GM23338 (cell line): ENCODE measurements at regions not wholly inside any gene's neighbourhood (a gene's known extent, or its start where the extent isn't known, plus 50 kb on each side); places are given as distances from the start of the nearest gene placed in this dataset.

Experiments
- ATAC-seq: fragments of 200-7000 bp; cut with Tn5 transposase; 3 replicates; pipeline ENCODE4 v1.9.1; 2020
- DNase-seq: peaks from one replicate; pipeline ENCODE4 v3.0.0-alpha.2; 2015; ENCODE audit warnings: low spot score
- H2AFZ ChIP-seq: fragments of 200-600 bp; sonication (generic); 2 replicates; pipeline ENCODE4 v1.8.0; 2016; ENCODE audit warnings: antibody characterized with exemption, mild to moderate bottlenecking, moderate library complexity
- H3F3A ChIP-seq: fragments of 200-600 bp; sonication (generic); replicated peaks from 2 replicates; pipeline ENCODE4 v1.8.0; 2017; ENCODE audit warnings: antibody characterized with exemption, mixed run types, low read depth
- H3K27ac ChIP-seq: fragments of 200-600 bp; sonication (generic); 2 replicates; pipeline ENCODE4 v1.6.1; 2016; ENCODE audit warnings: low read depth
- H3K27me3 ChIP-seq: fragments of 200-600 bp; sonication (generic); 2 replicates; pipeline ENCODE4 v1.8.0; 2016; ENCODE audit warnings: mild to moderate bottlenecking, mixed run types, moderate library complexity; ENCODE audit not compliant: insufficient read depth
- H3K36me3 ChIP-seq: fragments of 200-600 bp; sonication (generic); 2 replicates; pipeline ENCODE4 v1.8.0; 2016; ENCODE audit warnings: mild to moderate bottlenecking; ENCODE audit not compliant: insufficient read depth
- H3K4me1 ChIP-seq: fragments of 200-600 bp; sonication (generic); 2 replicates; pipeline ENCODE4 v1.8.0; 2016; ENCODE audit warnings: mild to moderate bottlenecking, moderate library complexity; ENCODE audit not compliant: insufficient read depth
- H3K4me2 ChIP-seq: fragments of 200-600 bp; sonication (generic); 2 replicates; pipeline ENCODE4 v1.7.1; 2017; ENCODE audit warnings: mixed run types
- H3K4me3 ChIP-seq: fragments of 200-600 bp; sonication (generic); 2 replicates; pipeline ENCODE4 v1.6.1; 2016; ENCODE audit warnings: mixed run types
- H3K79me2 ChIP-seq: fragments of 200-600 bp; sonication (generic); replicated peaks from 2 replicates; pipeline ENCODE4 v1.8.0; 2017; ENCODE audit warnings: mild to moderate bottlenecking; ENCODE audit not compliant: insufficient read depth
- H3K9me2 ChIP-seq: fragments of 200-600 bp; sonication (generic); 2 replicates; pipeline ENCODE4 v1.8.0; 2017; ENCODE audit not compliant: insufficient read depth
- H4K20me1 ChIP-seq: fragments of 200-600 bp; sonication (generic); replicated peaks from 2 replicates; pipeline ENCODE4 v1.8.0; 2017; ENCODE audit warnings: mild to moderate bottlenecking; ENCODE audit not compliant: insufficient read depth
- H3K27ac Mint-ChIP-seq: 2 replicates; pipeline ENCODE4 v1.8.0; 2020; ENCODE audit warnings: inconsistent platforms, mild to moderate bottlenecking, moderate library complexity, mixed read lengths
- H3K27me3 Mint-ChIP-seq: 3 replicates; pipeline ENCODE4 v1.8.0; 2022; ENCODE audit warnings: low read depth, mild to moderate bottlenecking, moderate library complexity, mixed read lengths, inconsistent platforms; ENCODE audit not compliant: insufficient read depth, poor library complexity
- H3K36me3 Mint-ChIP-seq: 3 replicates; pipeline ENCODE4 v1.8.0; 2021; ENCODE audit warnings: low read depth, mild to moderate bottlenecking, inconsistent platforms, moderate library complexity, mixed read lengths
- H3K4me1 Mint-ChIP-seq: 3 replicates; pipeline ENCODE4 v1.8.0; 2020; ENCODE audit warnings: mild to moderate bottlenecking, inconsistent platforms, mixed read lengths
- H3K4me3 Mint-ChIP-seq: 3 replicates; pipeline ENCODE4 v1.8.0; 2021; ENCODE audit warnings: moderate library complexity, mild to moderate bottlenecking, inconsistent platforms, mixed read lengths
- H3K9me3 Mint-ChIP-seq: 3 replicates; pipeline ENCODE4 v1.8.0; 2020; ENCODE audit warnings: moderate library complexity, mild to moderate bottlenecking, inconsistent platforms, mixed read lengths
- ETS1 ChIP-seq: IDR thresholded peaks from 2 replicates; pipeline ENCODE4 v1.6.1; 2016; ENCODE audit warnings: antibody characterized with exemption
- EZH2phosphoT487 ChIP-seq: fragments of 200-600 bp; sonication (generic); IDR thresholded peaks from one replicate; pipeline ENCODE4 v1.8.1; 2018; ENCODE audit warnings: antibody characterized with exemption; ENCODE audit not compliant: unreplicated experiment
- JUNB ChIP-seq: IDR thresholded peaks from one replicate; pipeline ENCODE4 v1.6.1; 2016; ENCODE audit warnings: antibody characterized with exemption; ENCODE audit not compliant: unreplicated experiment
- NANOG ChIP-seq: IDR thresholded peaks from 2 replicates; pipeline ENCODE4 v1.6.1; 2016; ENCODE audit warnings: antibody characterized with exemption, borderline replicate concordance
- POLR2AphosphoS5 ChIP-seq: IDR thresholded peaks from 2 replicates; pipeline ENCODE4 v1.6.1; 2016; ENCODE audit warnings: antibody characterized with exemption, low read depth
- REST ChIP-seq: IDR thresholded peaks from one replicate; pipeline ENCODE4 v1.6.1; 2018; ENCODE audit warnings: antibody characterized with exemption; ENCODE audit not compliant: unreplicated experiment
- STAT1 ChIP-seq: IDR thresholded peaks from one replicate; pipeline ENCODE4 v1.6.1; 2016; ENCODE audit warnings: antibody characterized with exemption; ENCODE audit not compliant: unreplicated experiment
- ZNF114 ChIP-seq: fragments of 250-450 bp; sonication (Bioruptor Pico); IDR thresholded peaks from 2 replicates; pipeline ENCODE4 v1.5.0; 2020; ENCODE audit warnings: mild to moderate bottlenecking, moderate library complexity
- ZNF331 ChIP-seq: fragments of 250-450 bp; sonication (Bioruptor Pico); IDR thresholded peaks from 2 replicates; pipeline ENCODE4 v1.5.0; 2020; ENCODE audit warnings: low read depth, mild to moderate bottlenecking, moderate library complexity
- TF ChIP-seq, protein P1 (sequence below): fragments of 250-450 bp; sonication (Bioruptor Pico); IDR thresholded peaks from 2 replicates; pipeline ENCODE4 v1.5.0; 2020; ENCODE audit warnings: mild to moderate bottlenecking, moderate library complexity

DNA sequence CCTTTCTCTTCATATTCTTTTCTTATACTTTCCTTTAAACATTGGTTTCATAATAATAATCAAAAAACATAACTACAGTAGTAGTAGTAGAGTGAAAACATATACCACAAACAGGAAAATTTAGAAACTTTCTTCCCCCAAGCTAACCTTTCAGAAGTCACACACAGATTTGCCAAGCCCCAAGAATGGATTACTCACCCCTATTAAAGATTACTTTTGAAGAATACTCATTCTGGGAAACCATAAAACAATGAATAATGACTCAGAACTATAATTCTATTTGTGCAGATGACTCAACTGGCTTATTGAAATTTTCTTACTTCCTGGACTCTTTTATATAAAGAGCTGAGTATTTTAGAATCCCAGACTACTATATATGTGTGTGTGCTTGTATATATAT lies 119.4 kb upstream of the GJE1 start:
- Histone ChIP-seq H3K4me1 (peaks cover 9% of the 10 kb centered on the region), H3K27ac (no peak overlapping the region), H3K79me2 (peaks cover 31% of the 10 kb centered on the region), H3K9me2 (no peaks in the 10 kb centered on the region), H3K4me3 (no peak overlapping the region), H2AFZ (no peak overlapping the region), H3F3A (no peaks in the 10 kb centered on the region), H3K36me3 (no peaks in the 10 kb centered on the region), H3K27me3 (no peaks in the 10 kb centered on the region), H4K20me1 (no peaks in the 10 kb centered on the region), H3K4me2 (no peak overlapping the region)
- H3K36me3 Mint-ChIP-seq: peaks cover 22% of the 10 kb centered on the region
- H3K4me1 Mint-ChIP-seq: peaks cover 22% of the 10 kb centered on the region
- H3K9me3 Mint-ChIP-seq: peaks cover 25% of the 10 kb centered on the region
- TF ChIP-seq NANOG (no peak), ZNF114 (CRISPR knock-in tag) (no peak), ETS1 (no peak), POLR2AphosphoS5 (no peak), EZH2phosphoT487 (no peak), STAT1 (no peak), ZNF331 (CRISPR knock-in tag) (no peak), REST (no peak), JUNB (no peak)
- TF ChIP-seq, protein P1, sequence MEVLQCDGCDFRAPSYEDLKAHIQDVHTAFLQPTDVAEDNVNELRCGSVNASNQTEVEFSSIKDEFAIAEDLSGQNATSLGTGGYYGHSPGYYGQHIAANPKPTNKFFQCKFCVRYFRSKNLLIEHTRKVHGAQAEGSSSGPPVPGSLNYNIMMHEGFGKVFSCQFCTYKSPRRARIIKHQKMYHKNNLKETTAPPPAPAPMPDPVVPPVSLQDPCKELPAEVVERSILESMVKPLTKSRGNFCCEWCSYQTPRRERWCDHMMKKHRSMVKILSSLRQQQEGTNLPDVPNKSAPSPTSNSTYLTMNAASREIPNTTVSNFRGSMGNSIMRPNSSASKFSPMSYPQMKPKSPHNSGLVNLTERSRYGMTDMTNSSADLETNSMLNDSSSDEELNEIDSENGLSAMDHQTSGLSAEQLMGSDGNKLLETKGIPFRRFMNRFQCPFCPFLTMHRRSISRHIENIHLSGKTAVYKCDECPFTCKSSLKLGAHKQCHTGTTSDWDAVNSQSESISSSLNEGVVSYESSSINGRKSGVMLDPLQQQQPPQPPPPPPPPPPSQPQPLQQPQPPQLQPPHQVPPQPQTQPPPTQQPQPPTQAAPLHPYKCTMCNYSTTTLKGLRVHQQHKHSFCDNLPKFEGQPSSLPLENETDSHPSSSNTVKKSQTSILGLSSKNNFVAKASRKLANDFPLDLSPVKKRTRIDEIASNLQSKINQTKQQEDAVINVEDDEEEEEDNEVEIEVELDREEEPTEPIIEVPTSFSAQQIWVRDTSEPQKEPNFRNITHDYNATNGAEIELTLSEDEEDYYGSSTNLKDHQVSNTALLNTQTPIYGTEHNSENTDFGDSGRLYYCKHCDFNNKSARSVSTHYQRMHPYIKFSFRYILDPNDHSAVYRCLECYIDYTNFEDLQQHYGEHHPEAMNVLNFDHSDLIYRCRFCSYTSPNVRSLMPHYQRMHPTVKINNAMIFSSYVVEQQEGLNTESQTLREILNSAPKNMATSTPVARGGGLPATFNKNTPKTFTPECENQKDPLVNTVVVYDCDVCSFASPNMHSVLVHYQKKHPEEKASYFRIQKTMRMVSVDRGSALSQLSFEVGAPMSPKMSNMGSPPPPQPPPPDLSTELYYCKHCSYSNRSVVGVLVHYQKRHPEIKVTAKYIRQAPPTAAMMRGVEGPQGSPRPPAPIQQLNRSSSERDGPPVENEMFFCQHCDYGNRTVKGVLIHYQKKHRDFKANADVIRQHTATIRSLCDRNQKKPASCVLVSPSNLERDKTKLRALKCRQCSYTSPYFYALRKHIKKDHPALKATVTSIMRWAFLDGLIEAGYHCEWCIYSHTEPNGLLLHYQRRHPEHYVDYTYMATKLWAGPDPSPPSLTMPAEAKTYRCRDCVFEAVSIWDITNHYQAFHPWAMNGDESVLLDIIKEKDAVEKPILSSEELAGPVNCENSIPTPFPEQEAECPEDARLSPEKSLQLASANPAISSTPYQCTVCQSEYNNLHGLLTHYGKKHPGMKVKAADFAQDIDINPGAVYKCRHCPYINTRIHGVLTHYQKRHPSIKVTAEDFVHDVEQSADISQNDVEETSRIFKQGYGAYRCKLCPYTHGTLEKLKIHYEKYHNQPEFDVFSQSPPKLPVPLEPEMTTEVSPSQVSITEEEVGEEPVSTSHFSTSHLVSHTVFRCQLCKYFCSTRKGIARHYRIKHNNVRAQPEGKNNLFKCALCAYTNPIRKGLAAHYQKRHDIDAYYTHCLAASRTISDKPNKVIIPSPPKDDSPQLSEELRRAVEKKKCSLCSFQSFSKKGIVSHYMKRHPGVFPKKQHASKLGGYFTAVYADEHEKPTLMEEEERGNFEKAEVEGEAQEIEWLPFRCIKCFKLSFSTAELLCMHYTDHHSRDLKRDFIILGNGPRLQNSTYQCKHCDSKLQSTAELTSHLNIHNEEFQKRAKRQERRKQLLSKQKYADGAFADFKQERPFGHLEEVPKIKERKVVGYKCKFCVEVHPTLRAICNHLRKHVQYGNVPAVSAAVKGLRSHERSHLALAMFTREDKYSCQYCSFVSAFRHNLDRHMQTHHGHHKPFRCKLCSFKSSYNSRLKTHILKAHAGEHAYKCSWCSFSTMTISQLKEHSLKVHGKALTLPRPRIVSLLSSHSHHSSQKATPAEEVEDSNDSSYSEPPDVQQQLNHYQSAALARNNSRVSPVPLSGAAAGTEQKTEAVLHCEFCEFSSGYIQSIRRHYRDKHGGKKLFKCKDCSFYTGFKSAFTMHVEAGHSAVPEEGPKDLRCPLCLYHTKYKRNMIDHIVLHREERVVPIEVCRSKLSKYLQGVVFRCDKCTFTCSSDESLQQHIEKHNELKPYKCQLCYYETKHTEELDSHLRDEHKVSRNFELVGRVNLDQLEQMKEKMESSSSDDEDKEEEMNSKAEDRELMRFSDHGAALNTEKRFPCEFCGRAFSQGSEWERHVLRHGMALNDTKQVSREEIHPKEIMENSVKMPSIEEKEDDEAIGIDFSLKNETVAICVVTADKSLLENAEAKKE (CRISPR knock-in tag): no peak
- H3K27ac Mint-ChIP-seq: no peak overlapping the region
- H3K4me3 Mint-ChIP-seq: no peak overlapping the region
- peaks cover 4% of the 10 kb centered on the region for H3K27me3 Mint-ChIP-seq
- ATAC-seq (no peak), DNase-seq (no peak)
